GM23248 (cell line): ENCODE measurements at regions not wholly inside any gene's neighbourhood (a gene's known extent, or its start where the extent isn't known, plus 50 kb on each side); places are given as distances from the start of the nearest gene placed in this dataset.

Experiments used
- EZH2 ChIP-seq: fragments of 200-600 bp; sonication (generic); IDR thresholded peaks from 2 replicates; pipeline ENCODE4 v1.6.1; 2018; ENCODE audit warnings: antibody characterized with exemption, mild to moderate bottlenecking; ENCODE audit not compliant: insufficient read depth, poor library complexity, severe bottlenecking
- EZH2phosphoT487 ChIP-seq: fragments of 200-600 bp; sonication (generic); IDR thresholded peaks from 2 replicates; pipeline ENCODE4 v1.6.1; 2018; ENCODE audit warnings: antibody characterized with exemption, moderate library complexity, mild to moderate bottlenecking, low read depth; ENCODE audit not compliant: insufficient read depth

- TF ChIP-seq EZH2phosphoT487 (no peak), EZH2 (no peak)
Measured at GRCh38 chr10:131745591-131745990, 155.2 kb upstream of the PPP2R2D start.
